DND-41 (cell line): ENCODE measurements at regions not wholly inside any gene's neighbourhood (a gene's known extent, or its start where the extent isn't known, plus 50 kb on each side); places are given as distances from the start of the nearest gene placed in this dataset.
"Not testable (repeated sequence)": the region's sequence is repeated elsewhere in the genome, so short reads cannot be mapped to it uniquely, and the experiment has no call there.

Source experiments
- ATAC-seq: fragments of 200-7000 bp; cut with Tn5 transposase; 3 replicates; pipeline ENCODE4 v1.9.1; 2021; ENCODE audit warnings: low read depth; ENCODE audit not compliant: insufficient read depth
- DNase-seq: peaks from one replicate; pipeline ENCODE4 v3.0.0-alpha.2; 2020
- H2AFZ ChIP-seq: 2 replicates; pipeline ENCODE4 v1.6.0; 2012; ENCODE audit warnings: low read depth, low read length
- H3K27ac ChIP-seq: 2 replicates; pipeline ENCODE4 v1.5.1; 2012; ENCODE audit warnings: low read length, inconsistent platforms
- H3K27me3 ChIP-seq: fragments of 200-600 bp; sonication (generic); 2 replicates; pipeline ENCODE4 v1.6.0; 2012; ENCODE audit warnings: low read length, mild to moderate bottlenecking, inconsistent platforms; ENCODE audit not compliant: insufficient read depth, poor library complexity
- H3K36me3 ChIP-seq: 2 replicates; pipeline ENCODE4 v1.5.1; 2012; ENCODE audit warnings: low read length, inconsistent platforms; ENCODE audit not compliant: insufficient read depth
- H3K4me1 ChIP-seq: 2 replicates; pipeline ENCODE4 v1.5.1; 2012; ENCODE audit warnings: mild to moderate bottlenecking, low read length; ENCODE audit not compliant: insufficient read depth
- H3K4me2 ChIP-seq: 2 replicates; pipeline ENCODE4 v1.6.0; 2012; ENCODE audit warnings: mild to moderate bottlenecking, moderate library complexity, low read length, inconsistent platforms; ENCODE audit not compliant: insufficient read depth
- H3K4me3 ChIP-seq, 2 experiments: fragments of 200-600 bp in 1 of 2; shearing (Covaris generic) in 1 of 2; 2 replicates each; pipeline ENCODE4 v1.5.1; 2012 to 2016; ENCODE audit warnings: inconsistent platforms in 2 of 2, low read length in 2 of 2, mild to moderate bottlenecking in 2 of 2, low read depth in 1 of 2, moderate library complexity in 1 of 2
- H3K79me2 ChIP-seq: 2 replicates; pipeline ENCODE4 v1.6.0; 2012; ENCODE audit warnings: low read length, inconsistent platforms; ENCODE audit not compliant: insufficient read depth
- H3K9ac ChIP-seq: 2 replicates; pipeline ENCODE4 v1.6.0; 2012; ENCODE audit warnings: low read depth, mild to moderate bottlenecking, inconsistent platforms, low read length, moderate library complexity
- H3K9me3 ChIP-seq: 2 replicates; pipeline ENCODE4 v1.5.1; 2012; ENCODE audit warnings: low read length, moderate library complexity, mild to moderate bottlenecking, inconsistent platforms; ENCODE audit not compliant: insufficient read depth, severe bottlenecking
- H4K20me1 ChIP-seq: 2 replicates; pipeline ENCODE4 v1.6.0; 2012; ENCODE audit warnings: low read length; ENCODE audit not compliant: insufficient read depth
- EZH2 ChIP-seq: IDR thresholded peaks from 3 replicates; pipeline ENCODE4 v1.6.1; 2012; ENCODE audit warnings: borderline replicate concordance, low read depth, mild to moderate bottlenecking, moderate library complexity, low read length, inconsistent platforms; ENCODE audit not compliant: severe bottlenecking
- TF ChIP-seq, protein P1 (sequence below): IDR thresholded peaks from 2 replicates; pipeline ENCODE4 v1.5.1; 2012; ENCODE audit warnings: borderline replicate concordance, low read length, moderate library complexity, mild to moderate bottlenecking; ENCODE audit not compliant: poor library complexity, severe bottlenecking; ENCODE audit errors: extremely low read depth

DNA sequence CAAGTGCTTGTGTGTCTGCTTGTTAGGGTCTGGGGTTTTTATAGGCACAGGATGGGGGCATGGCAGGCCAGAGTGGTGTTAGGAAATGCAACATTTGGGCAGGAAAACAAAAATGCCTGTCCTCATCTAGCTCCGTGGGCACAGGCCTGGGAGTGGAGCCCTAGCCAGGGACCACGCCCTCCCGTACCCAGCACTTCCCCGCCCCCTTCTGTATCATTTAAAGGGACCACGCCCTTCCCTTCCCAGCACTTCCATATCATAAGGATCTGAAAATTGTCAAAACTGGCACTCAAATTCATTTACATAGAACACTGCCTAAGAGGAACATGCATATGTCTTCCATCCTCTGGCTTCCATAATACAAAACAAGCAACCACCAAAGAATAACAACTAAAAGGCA lies 185.8 kb downstream of the B3GLCT start:
- H3K27ac ChIP-seq, result no peak overlapping the region
- H4K20me1 ChIP-seq, result no peaks in the 10 kb centered on the region
- no peak overlapping the region for H3K9ac ChIP-seq
- no peak for TF ChIP-seq EZH2
- TF ChIP-seq, protein P1, sequence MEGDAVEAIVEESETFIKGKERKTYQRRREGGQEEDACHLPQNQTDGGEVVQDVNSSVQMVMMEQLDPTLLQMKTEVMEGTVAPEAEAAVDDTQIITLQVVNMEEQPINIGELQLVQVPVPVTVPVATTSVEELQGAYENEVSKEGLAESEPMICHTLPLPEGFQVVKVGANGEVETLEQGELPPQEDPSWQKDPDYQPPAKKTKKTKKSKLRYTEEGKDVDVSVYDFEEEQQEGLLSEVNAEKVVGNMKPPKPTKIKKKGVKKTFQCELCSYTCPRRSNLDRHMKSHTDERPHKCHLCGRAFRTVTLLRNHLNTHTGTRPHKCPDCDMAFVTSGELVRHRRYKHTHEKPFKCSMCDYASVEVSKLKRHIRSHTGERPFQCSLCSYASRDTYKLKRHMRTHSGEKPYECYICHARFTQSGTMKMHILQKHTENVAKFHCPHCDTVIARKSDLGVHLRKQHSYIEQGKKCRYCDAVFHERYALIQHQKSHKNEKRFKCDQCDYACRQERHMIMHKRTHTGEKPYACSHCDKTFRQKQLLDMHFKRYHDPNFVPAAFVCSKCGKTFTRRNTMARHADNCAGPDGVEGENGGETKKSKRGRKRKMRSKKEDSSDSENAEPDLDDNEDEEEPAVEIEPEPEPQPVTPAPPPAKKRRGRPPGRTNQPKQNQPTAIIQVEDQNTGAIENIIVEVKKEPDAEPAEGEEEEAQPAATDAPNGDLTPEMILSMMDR, result no peak
- no peaks in the 10 kb centered on the region for H3K79me2 ChIP-seq
- no peaks in the 10 kb centered on the region for H3K36me3 ChIP-seq
- DNase-seq, result no peak
- no peak overlapping the region for H3K4me3 ChIP-seq
- H2AFZ ChIP-seq, result no peak overlapping the region
- no peaks in the 10 kb centered on the region for H3K4me1 ChIP-seq
- no peak overlapping the region for H3K4me2 ChIP-seq
- no peaks in the 10 kb centered on the region for H3K27me3 ChIP-seq
- H3K9me3 ChIP-seq, result no peaks in the 10 kb centered on the region
- no peak for ATAC-seq

DNA sequence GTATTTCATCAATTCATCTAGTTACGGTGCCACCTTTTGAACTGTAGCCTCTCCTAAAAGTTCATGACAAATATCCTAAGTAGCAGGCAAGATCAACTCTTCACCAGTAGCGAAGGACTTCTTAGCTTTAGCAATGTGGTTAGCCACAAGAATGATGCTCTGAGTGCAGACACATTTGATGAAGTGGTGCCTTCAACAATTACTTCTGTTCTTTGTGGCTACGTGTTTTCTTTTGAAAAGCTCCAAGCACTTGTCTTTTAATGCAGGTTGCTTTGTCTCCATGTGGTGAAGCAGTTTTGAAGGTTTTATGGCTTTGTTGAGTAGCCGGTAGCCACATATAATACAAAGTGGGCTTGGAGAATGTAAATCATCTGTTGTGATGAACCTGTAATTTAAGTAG lies 194.7 kb downstream of the B3GLCT start:
- Histone ChIP-seq H3K9ac (no peak overlapping the region), H3K4me1 (no peaks in the 10 kb centered on the region), H3K79me2 (no peaks in the 10 kb centered on the region), H3K36me3 (no peaks in the 10 kb centered on the region), H3K9me3 (no peaks in the 10 kb centered on the region), H3K27ac (no peak overlapping the region), H3K27me3 (no peaks in the 10 kb centered on the region), H2AFZ (no peak overlapping the region), H3K4me3 (no peak overlapping the region), H4K20me1 (no peaks in the 10 kb centered on the region), H3K4me2 (no peak overlapping the region)
- ATAC-seq (peak; percentile 81), DNase-seq (peak; percentile 9)
- no peak for TF ChIP-seq EZH2
- TF ChIP-seq, protein P1, result no peak

DNA sequence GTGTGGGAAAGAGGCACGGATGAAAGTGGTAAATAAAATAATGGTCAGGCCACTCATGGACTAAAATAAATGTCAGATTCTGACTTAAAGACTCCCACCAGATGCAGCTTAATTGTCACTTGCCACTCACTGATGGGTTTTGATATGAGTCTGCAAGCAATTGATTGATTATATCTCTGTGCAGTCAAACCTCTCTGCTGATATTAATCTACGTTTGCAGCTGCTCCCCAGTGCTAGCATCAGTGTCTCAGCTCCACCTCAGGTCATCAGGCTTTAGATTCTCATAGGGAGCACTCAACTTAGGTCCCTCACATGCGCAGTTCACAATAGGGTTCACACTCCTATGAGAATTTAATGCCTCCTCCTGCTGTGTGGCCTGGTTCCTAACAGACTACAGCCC lies 195.3 kb downstream of the B3GLCT start:
- H3K9me3 ChIP-seq, result peaks cover 3% of the 10 kb centered on the region
- H3K9ac ChIP-seq, result no peak overlapping the region
- no peak overlapping the region for H3K4me3 ChIP-seq
- H3K4me2 ChIP-seq, result no peak overlapping the region
- H3K36me3 ChIP-seq, result no peaks in the 10 kb centered on the region
- H4K20me1 ChIP-seq, result no peaks in the 10 kb centered on the region
- no peaks in the 10 kb centered on the region for H3K4me1 ChIP-seq
- DNase-seq, result no peak
- H3K79me2 ChIP-seq, result no peaks in the 10 kb centered on the region
- TF ChIP-seq, protein P1, result no peak
- TF ChIP-seq EZH2, result no peak
- H2AFZ ChIP-seq, result no peak overlapping the region
- H3K27me3 ChIP-seq, result no peaks in the 10 kb centered on the region
- H3K27ac ChIP-seq, result no peak overlapping the region
- ATAC-seq, result no peak

DNA sequence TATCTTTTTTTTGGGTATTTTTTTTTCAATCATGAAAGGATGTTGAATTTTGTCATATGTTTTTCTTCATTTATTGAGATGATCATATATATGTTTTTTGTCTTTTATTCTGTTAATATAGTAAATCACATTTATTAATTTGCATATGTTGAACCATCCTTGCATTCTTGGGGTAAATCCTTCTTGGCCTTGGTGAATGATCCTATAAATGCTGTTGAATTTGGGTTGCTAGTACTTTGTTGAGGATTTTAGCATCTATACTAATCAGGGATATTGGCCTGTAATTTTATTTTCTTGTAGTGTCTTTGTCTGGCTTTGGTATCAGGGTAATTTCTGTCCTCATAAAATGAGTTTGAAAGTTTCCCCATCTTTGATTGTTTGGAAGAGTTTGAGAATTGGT lies 199.9 kb downstream of the B3GLCT start:
- H3K4me2 ChIP-seq, result no peak overlapping the region
- peaks cover 3% of the 10 kb centered on the region for H3K9me3 ChIP-seq
- H3K27me3 ChIP-seq, result no peaks in the 10 kb centered on the region
- H3K27ac ChIP-seq, result no peak overlapping the region
- H4K20me1 ChIP-seq, result no peaks in the 10 kb centered on the region
- H3K4me1 ChIP-seq, result no peaks in the 10 kb centered on the region
- no peaks in the 10 kb centered on the region for H3K36me3 ChIP-seq
- no peaks in the 10 kb centered on the region for H3K79me2 ChIP-seq
- DNase-seq (no peak), ATAC-seq (no peak)
- TF ChIP-seq, protein P1, result no peak
- no peak for TF ChIP-seq EZH2
- H3K9ac ChIP-seq, result no peak overlapping the region
- H2AFZ ChIP-seq, result no peak overlapping the region
- no peak overlapping the region for H3K4me3 ChIP-seq

DNA sequence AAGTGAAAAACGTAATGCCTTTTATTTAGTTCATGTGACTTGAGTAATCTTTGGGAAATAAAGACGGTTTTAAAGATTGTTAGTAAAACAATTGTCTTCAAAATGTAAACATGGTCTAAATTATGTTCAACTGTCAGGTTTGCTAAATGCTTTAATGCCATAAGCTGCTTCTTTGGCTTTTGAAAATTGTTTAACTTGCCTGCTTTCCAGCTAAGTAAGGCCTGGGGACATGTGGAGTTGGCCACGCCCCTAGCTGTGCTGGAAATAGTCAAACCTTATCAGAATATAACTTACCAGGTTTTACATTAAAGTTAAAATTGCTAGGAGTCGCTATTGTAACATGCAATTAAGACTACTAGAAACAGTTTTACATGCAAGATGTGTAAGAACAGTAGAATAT lies 203.9 kb downstream of the B3GLCT start:
- not testable (repeated sequence) for H3K4me1 ChIP-seq, H2AFZ ChIP-seq

More for the DNA sequence above, 203.9 kb downstream of the B3GLCT start:
- not testable (repeated sequence) for H3K9ac ChIP-seq, ATAC-seq, H3K27me3 ChIP-seq, H3K4me3 ChIP-seq, H3K79me2 ChIP-seq, H3K9me3 ChIP-seq, H3K36me3 ChIP-seq, H3K4me2 ChIP-seq, DNase-seq, H3K27ac ChIP-seq, H4K20me1 ChIP-seq
